ENCODE measurements at regions not wholly inside any gene's neighbourhood (a gene's known extent, or its start where the extent isn't known, plus 50 kb on each side); places are given as distances from the start of the nearest gene placed in this dataset.
"Not testable (repeated sequence)": the region's sequence is repeated elsewhere in the genome, so short reads cannot be mapped to it uniquely, and the experiment has no call there.

DNA sequence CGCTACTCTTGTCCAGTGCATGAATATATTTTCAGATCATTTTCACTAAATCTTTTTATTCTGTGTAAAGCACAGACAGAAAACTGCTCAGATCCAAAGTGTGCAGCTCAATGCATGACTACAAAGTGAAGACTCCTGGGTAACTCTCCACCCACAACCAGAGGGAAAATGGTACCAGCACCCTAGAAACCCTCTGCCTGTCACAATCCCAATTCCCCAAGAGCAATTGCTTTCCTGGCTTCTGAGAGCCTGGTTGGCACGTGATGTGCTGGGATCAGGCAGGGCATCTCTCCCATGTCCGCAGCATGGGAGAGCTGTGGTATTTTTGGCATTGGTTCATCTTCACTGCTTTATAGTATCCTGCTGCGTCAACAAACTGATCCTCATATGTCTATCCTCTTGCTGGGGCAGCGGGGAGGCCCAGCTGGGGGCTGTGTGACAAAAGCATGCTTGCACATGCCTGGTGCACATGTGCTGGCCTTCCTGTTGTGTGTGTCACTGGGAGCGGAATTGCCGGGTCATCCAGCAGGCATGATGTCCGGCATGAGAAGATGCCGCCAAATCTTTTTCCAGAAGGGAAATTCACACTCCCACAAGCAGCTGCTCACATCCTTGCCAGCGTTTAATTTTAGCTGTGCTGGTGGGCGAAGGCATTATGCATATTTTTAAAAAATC is 278.9 kb upstream of the FOXF1 start:
- H3K36me3 ChIP-seq (ENCODE audit: control insufficient read depth, insufficient read depth, low read length), result no peaks in the 10 kb centered on the region
- no peak overlapping the region for H3K27ac ChIP-seq (ENCODE audit: insufficient read depth, low read length, poor library complexity, severe bottlenecking)

DNA sequence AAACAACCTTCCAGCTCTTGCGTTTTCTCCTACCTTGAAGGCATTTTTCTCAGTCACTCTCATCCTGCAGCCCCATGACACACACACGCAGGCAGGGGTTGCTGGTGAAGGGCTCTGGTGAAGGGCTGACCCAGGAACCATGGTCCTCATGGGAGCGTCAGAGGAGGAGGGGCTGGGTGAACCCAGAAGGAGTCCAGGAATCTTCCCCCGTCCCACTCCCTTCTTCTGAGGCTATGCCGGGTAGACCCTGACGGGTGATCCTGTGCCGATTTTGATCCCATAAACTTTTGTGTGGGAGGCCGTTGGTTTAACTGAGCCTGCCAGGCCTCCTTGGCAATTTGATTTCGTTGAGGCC is 278.4 kb upstream of the FOXF1 start:
- Histone ChIP-seq H3K27ac (ENCODE audit: insufficient read depth, low read length, poor library complexity, severe bottlenecking) (no peak overlapping the region), H3K36me3 (ENCODE audit: control insufficient read depth, insufficient read depth, low read length) (no peaks in the 10 kb centered on the region), H3K4me1 (ENCODE audit: control insufficient read depth, insufficient read depth, low read length, poor library complexity, severe bottlenecking) (no peaks in the 10 kb centered on the region), H3K9me3 (ENCODE audit: control insufficient read depth, low read length) (no peaks in the 10 kb centered on the region), H3K27me3 (replicated peaks; ENCODE audit: control insufficient read depth, insufficient read depth, low read length, poor library complexity, severe bottlenecking) (no peaks in the 10 kb centered on the region), H3K4me3 (ENCODE audit: insufficient read depth, low read depth, low read length, poor library complexity, severe bottlenecking) (no peak overlapping the region)
- DNase-seq, result no peak

More for the DNA sequence above, 278.9 kb upstream of the FOXF1 start:
- Histone ChIP-seq H3K9me3 (ENCODE audit: control insufficient read depth, low read length) (no peaks in the 10 kb centered on the region), H3K4me3 (ENCODE audit: insufficient read depth, low read depth, low read length, poor library complexity, severe bottlenecking) (no peak overlapping the region), H3K4me1 (ENCODE audit: control insufficient read depth, insufficient read depth, low read length, poor library complexity, severe bottlenecking) (no peaks in the 10 kb centered on the region), H3K27me3 (replicated peaks; ENCODE audit: control insufficient read depth, insufficient read depth, low read length, poor library complexity, severe bottlenecking) (no peaks in the 10 kb centered on the region)
- no peak for DNase-seq

DNA sequence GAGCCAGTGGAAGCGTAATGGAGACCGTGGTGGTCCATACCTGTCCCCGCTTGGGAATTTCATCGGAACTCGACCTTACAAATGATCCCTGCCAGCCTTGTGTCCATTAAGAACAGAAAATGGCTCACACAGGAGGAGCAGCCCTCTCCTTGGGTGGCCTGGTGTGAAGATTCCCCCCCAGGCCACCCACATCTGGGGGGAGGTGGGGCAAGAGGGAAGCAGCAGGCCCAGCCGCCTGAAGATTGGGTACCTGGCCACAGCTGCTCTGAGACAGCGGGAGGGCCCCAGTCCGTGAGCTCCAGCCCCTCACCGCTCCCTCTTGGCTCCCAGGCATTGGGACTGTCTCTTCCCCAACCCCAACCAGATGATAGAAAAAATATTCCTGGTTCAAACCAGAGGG is 277.8 kb upstream of the FOXF1 start:
- no peak for DNase-seq

DNA sequence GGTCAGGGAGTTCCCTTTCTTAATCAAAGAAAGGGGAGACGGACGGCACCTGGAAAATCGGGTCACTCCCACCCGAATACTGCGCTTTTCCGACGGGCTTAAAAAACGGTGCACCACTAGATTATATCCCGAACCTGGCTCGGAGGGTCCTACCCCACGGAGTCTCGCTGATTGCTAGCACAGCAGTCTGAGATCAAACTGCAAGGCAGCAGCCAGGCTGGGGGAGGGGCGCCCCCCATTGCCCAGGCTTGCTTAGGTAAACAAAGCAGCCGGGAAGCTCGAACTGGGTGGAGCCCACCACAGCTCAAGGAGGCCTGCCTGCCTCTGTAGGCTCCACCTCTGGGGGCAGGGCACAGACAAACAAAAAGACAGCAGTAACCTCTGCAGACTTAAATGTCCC is 276.8 kb upstream of the FOXF1 start:
- H3K9me3 ChIP-seq (ENCODE audit: control insufficient read depth, low read length); H3K4me3 ChIP-seq (ENCODE audit: insufficient read depth, low read depth, low read length, poor library complexity, severe bottlenecking); DNase-seq; H3K4me1 ChIP-seq (ENCODE audit: control insufficient read depth, insufficient read depth, low read length, poor library complexity, severe bottlenecking); H3K27me3 ChIP-seq (replicated peaks; ENCODE audit: control insufficient read depth, insufficient read depth, low read length, poor library complexity, severe bottlenecking); H3K27ac ChIP-seq (ENCODE audit: insufficient read depth, low read length, poor library complexity, severe bottlenecking); H3K36me3 ChIP-seq (ENCODE audit: control insufficient read depth, insufficient read depth, low read length): not testable (repeated sequence)

More for the DNA sequence above, 277.8 kb upstream of the FOXF1 start:
- Histone ChIP-seq H3K27ac (ENCODE audit: insufficient read depth, low read length, poor library complexity, severe bottlenecking) (no peak overlapping the region), H3K27me3 (replicated peaks; ENCODE audit: control insufficient read depth, insufficient read depth, low read length, poor library complexity, severe bottlenecking) (no peaks in the 10 kb centered on the region), H3K4me1 (ENCODE audit: control insufficient read depth, insufficient read depth, low read length, poor library complexity, severe bottlenecking) (no peaks in the 10 kb centered on the region), H3K9me3 (ENCODE audit: control insufficient read depth, low read length) (no peaks in the 10 kb centered on the region), H3K36me3 (ENCODE audit: control insufficient read depth, insufficient read depth, low read length) (no peaks in the 10 kb centered on the region), H3K4me3 (ENCODE audit: insufficient read depth, low read depth, low read length, poor library complexity, severe bottlenecking) (no peak overlapping the region)

DNA sequence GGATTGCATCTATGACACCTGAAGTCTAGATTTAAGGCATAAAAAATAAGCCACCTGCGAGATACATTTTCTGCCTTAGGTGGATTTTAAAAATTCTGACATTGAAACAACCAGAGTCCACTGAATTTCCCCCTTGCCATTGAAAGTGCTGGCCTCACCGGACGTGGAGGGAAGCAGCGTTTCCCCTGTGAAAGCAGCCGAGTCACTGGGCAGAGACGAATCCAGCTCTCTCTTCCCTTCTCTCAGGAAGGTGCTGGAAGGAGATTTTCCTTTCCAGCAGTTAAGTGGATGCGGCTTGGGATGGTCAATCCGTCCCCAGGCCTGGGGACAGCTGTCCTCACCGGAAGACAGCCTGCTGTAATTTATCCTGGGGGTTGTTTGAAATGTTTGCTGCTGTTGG is 270.9 kb upstream of the FOXF1 start:
- peaks cover 3% of the 10 kb centered on the region for H3K27me3 ChIP-seq (replicated peaks; ENCODE audit: control insufficient read depth, insufficient read depth, low read length, poor library complexity, severe bottlenecking)
- H3K9me3 ChIP-seq (ENCODE audit: control insufficient read depth, low read length), result no peaks in the 10 kb centered on the region
- no peaks in the 10 kb centered on the region for H3K36me3 ChIP-seq (ENCODE audit: control insufficient read depth, insufficient read depth, low read length)
- H3K27ac ChIP-seq (ENCODE audit: insufficient read depth, low read length, poor library complexity, severe bottlenecking), result no peak overlapping the region
- no peaks in the 10 kb centered on the region for H3K4me1 ChIP-seq (ENCODE audit: control insufficient read depth, insufficient read depth, low read length, poor library complexity, severe bottlenecking)
- DNase-seq, result no peak
- no peak overlapping the region for H3K4me3 ChIP-seq (ENCODE audit: insufficient read depth, low read depth, low read length, poor library complexity, severe bottlenecking)

DNA sequence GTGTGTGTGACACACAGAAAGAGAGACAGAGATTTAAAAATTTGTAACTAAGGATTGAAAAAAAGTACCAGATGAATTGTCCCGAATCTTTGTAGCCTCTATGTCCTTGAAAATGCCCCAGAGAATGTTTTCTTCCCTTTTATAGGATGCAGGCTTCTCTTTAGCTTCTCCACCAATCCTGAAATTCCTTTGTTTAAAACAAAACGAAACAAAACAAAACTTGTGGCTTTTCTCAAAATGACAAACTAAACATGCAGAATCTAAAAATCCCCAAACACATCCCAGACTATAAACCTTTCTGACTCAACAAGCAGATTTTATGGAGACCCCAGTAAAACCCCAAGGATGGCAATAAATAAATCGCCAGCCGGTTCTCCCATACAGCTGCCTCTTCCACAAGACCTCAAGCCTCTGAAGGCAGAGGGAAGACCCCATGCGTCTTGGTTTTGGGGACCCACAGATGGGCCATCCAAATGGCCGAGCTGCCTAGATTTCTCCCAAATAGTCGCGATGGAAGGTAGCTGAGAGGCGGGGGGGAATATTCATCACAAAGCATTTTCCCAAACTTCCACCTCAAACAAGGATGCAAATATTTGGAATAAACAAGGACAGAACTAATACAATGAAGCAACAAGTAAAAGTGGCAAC is 269.5 kb upstream of the FOXF1 start:
- Histone ChIP-seq H3K27ac (ENCODE audit: insufficient read depth, low read length, poor library complexity, severe bottlenecking) (no peak overlapping the region), H3K4me1 (ENCODE audit: control insufficient read depth, insufficient read depth, low read length, poor library complexity, severe bottlenecking) (no peaks in the 10 kb centered on the region), H3K36me3 (ENCODE audit: control insufficient read depth, insufficient read depth, low read length) (no peaks in the 10 kb centered on the region), H3K9me3 (ENCODE audit: control insufficient read depth, low read length) (no peaks in the 10 kb centered on the region), H3K4me3 (ENCODE audit: insufficient read depth, low read depth, low read length, poor library complexity, severe bottlenecking) (no peak overlapping the region), H3K27me3 (replicated peaks; ENCODE audit: control insufficient read depth, insufficient read depth, low read length, poor library complexity, severe bottlenecking) (peaks cover 3% of the 10 kb centered on the region)
- no peak for DNase-seq

DNA sequence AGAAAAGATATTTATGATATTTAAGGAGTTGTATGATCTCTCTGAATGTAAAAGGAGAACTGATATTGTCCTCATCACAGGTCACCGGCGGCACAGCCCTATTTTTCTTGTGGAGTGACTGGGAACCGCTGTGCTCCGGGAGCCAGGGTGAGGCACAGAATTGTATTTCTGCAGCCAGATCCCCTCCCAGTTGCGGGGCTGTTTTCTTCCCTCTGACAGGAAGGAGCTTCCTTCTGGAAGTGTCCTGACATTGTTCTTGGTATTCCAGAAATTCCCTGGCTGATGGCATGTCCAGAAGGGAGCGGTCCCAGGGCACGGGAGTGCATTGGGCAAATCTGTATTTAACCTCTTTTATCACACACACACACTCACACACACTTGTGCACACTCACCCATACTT is 268.6 kb upstream of the FOXF1 start:
- H3K9me3 ChIP-seq (ENCODE audit: control insufficient read depth, low read length), result no peaks in the 10 kb centered on the region
- H3K36me3 ChIP-seq (ENCODE audit: control insufficient read depth, insufficient read depth, low read length), result no peaks in the 10 kb centered on the region
- H3K4me3 ChIP-seq (ENCODE audit: insufficient read depth, low read depth, low read length, poor library complexity, severe bottlenecking), result no peak overlapping the region
- H3K27me3 ChIP-seq (replicated peaks; ENCODE audit: control insufficient read depth, insufficient read depth, low read length, poor library complexity, severe bottlenecking), result peaks cover 3% of the 10 kb centered on the region
- no peak overlapping the region for H3K27ac ChIP-seq (ENCODE audit: insufficient read depth, low read length, poor library complexity, severe bottlenecking)
- no peaks in the 10 kb centered on the region for H3K4me1 ChIP-seq (ENCODE audit: control insufficient read depth, insufficient read depth, low read length, poor library complexity, severe bottlenecking)
- no peak for DNase-seq

DNA sequence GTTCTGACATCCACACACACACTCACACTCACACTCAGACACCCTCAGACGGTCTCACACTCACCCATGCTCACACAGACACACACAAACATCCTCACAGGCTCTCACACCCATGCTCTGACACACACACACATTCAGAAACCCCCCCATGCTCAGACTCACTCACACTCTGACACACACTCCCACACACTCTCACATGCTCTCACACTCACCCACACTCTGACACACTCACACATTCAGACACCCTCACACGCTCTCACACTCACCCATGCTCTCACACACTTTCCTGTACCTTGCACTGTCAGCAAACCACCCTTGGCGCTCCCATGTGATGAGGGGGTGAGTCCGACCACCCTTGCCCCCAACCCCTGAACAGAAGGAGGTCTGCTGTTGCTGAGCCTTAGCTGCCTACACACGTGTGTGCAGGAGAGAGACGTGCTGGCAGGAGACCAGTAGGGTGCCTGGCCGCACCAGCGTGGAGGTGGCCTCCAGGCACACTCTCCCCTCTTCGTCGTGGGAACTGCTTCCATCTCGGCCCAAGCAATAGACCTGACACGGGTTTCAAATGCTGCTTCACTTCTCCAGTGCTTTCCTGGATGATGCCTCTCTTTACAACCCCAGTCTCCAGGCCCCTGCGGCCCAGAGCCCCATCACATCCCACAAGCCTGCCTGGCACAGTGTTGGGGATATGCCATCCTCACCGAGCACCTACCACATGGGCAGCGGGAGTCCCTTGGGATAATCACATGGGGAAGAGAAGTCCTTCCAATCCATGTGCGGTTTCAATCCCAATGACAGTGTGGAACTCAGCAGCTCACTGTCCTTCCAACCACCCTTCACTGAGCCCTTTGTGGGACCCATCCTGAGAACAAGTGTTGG is 267.8 kb upstream of the FOXF1 start:
- Histone ChIP-seq H3K27me3 (replicated peaks; ENCODE audit: control insufficient read depth, insufficient read depth, low read length, poor library complexity, severe bottlenecking) (peaks cover 3% of the 10 kb centered on the region), H3K9me3 (ENCODE audit: control insufficient read depth, low read length) (no peaks in the 10 kb centered on the region), H3K4me1 (ENCODE audit: control insufficient read depth, insufficient read depth, low read length, poor library complexity, severe bottlenecking) (no peaks in the 10 kb centered on the region), H3K27ac (ENCODE audit: insufficient read depth, low read length, poor library complexity, severe bottlenecking) (no peak overlapping the region), H3K4me3 (ENCODE audit: insufficient read depth, low read depth, low read length, poor library complexity, severe bottlenecking) (no peak overlapping the region), H3K36me3 (ENCODE audit: control insufficient read depth, insufficient read depth, low read length) (no peaks in the 10 kb centered on the region)
- DNase-seq, result no peak

DNA sequence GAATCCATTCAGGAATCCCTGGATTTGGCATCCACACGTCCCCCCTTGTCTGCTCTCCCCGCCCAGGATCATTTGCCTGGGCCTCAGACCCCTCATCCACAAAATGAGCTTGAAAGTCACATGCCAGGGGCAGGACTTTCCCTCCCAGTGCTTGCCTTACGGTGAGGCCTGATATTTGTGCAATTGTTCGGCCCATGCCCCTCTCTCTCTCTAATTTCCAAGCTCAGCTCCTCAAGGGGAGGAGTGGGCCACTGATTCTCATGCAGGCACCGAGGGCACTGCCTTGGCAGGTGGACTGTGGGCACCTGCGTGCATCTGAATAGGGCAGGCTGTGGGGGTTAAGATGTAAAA is 267.2 kb upstream of the FOXF1 start:
- Histone ChIP-seq H3K27ac (ENCODE audit: insufficient read depth, low read length, poor library complexity, severe bottlenecking) (no peak overlapping the region), H3K27me3 (replicated peaks; ENCODE audit: control insufficient read depth, insufficient read depth, low read length, poor library complexity, severe bottlenecking) (peaks cover 3% of the 10 kb centered on the region), H3K4me3 (ENCODE audit: insufficient read depth, low read depth, low read length, poor library complexity, severe bottlenecking) (no peak overlapping the region), H3K36me3 (ENCODE audit: control insufficient read depth, insufficient read depth, low read length) (no peaks in the 10 kb centered on the region), H3K4me1 (ENCODE audit: control insufficient read depth, insufficient read depth, low read length, poor library complexity, severe bottlenecking) (no peaks in the 10 kb centered on the region), H3K9me3 (ENCODE audit: control insufficient read depth, low read length) (no peaks in the 10 kb centered on the region)
- no peak for DNase-seq

DNA sequence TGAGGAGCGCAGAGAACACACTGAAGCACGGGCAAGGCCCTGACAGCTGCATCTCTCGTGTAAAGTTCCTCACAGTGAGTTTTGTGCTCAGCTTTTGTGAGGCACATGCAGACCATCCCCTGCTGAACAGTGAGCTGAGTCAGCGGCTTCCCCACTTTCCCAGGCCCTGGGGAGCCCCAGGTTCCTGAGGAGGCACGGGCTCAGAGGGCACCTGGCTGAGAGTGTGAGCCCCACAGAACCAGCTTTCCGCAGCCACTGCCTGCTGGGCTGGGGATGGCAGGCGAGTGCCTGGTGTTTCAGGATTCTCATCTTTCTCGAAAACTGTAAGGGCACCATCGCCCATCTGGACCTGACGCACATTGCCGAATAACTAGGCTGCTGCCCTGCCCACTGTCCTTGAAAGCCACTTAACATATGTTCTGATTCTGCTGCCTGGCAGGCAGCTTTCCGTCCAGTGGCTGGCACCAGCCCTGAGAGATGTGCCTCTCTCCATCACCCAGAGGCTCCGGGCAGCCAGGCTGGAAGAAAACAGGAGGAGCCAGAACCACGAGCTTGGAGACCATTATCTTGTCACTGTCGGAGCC is 266.7 kb upstream of the FOXF1 start:
- H3K36me3 ChIP-seq (ENCODE audit: control insufficient read depth, insufficient read depth, low read length), result no peaks in the 10 kb centered on the region
- no peaks in the 10 kb centered on the region for H3K4me1 ChIP-seq (ENCODE audit: control insufficient read depth, insufficient read depth, low read length, poor library complexity, severe bottlenecking)
- no peaks in the 10 kb centered on the region for H3K9me3 ChIP-seq (ENCODE audit: control insufficient read depth, low read length)
- no peak overlapping the region for H3K27ac ChIP-seq (ENCODE audit: insufficient read depth, low read length, poor library complexity, severe bottlenecking)
- peaks cover 3% of the 10 kb centered on the region for H3K27me3 ChIP-seq (replicated peaks; ENCODE audit: control insufficient read depth, insufficient read depth, low read length, poor library complexity, severe bottlenecking)
- H3K4me3 ChIP-seq (ENCODE audit: insufficient read depth, low read depth, low read length, poor library complexity, severe bottlenecking), result no peak overlapping the region
- no peak for DNase-seq
